ENCODE measurements at regions not wholly inside any gene's neighbourhood (a gene's known extent, or its start where the extent isn't known, plus 50 kb on each side); places are given as distances from the start of the nearest gene placed in this dataset.

GRCh38 chr3:176275538-176275937, 921.7 kb downstream of the TBL1XR1 start:
- TF ChIP-seq YY1 (IDR thresholded peaks at IDR 0.05; ENCODE audit: insufficient read depth, insufficient read length), result no peak
- TF ChIP-seq ZNF274 (IDR thresholded peaks at IDR 0.05; ENCODE audit: low read depth, low read length), result no peak
- TF ChIP-seq SUZ12 (IDR thresholded peaks at IDR 0.05; ENCODE audit: extremely low read depth, insufficient read depth, insufficient read length), result no peak
